ENCODE measurements at regions not wholly inside any gene's neighbourhood (a gene's known extent, or its start where the extent isn't known, plus 50 kb on each side); places are given as distances from the start of the nearest gene placed in this dataset.

GRCh38 chr11:112728716-112729115 lies 232.5 kb upstream of the NCAM1 start:
- Histone ChIP-seq H3K9me3 (no peaks in the 10 kb centered on the region), H3K27ac (no peak overlapping the region), H3K36me3 (no peaks in the 10 kb centered on the region), H3K27me3 (no peaks in the 10 kb centered on the region), H3K4me1 (no peaks in the 10 kb centered on the region), H3K4me3 (no peak overlapping the region)
- TF ChIP-seq CTCF (IDR thresholded peaks at IDR 0.05) = no peak
- peak; percentile 9 for DNase-seq (ENCODE audit: low spot score)

- Histone ChIP-seq H3K4me1 (no peaks in the 10 kb centered on the region), H3K27ac (no peak overlapping the region), H3K9me3 (no peaks in the 10 kb centered on the region), H3K36me3 (no peaks in the 10 kb centered on the region), H3K4me3 (no peak overlapping the region), H3K27me3 (no peaks in the 10 kb centered on the region)
- TF ChIP-seq CTCF (IDR thresholded peaks at IDR 0.05) = no peak
- no peak for DNase-seq (ENCODE audit: low spot score)
Measured at GRCh38 chr11:112730591-112730990, 230.6 kb upstream of the NCAM1 start.

GRCh38 chr11:112731538-112731937 lies 229.7 kb upstream of the NCAM1 start:
- no peaks in the 10 kb centered on the region for H3K36me3 ChIP-seq
- no peak for DNase-seq (ENCODE audit: low spot score)
- no peak for TF ChIP-seq CTCF (IDR thresholded peaks at IDR 0.05)

GRCh38 chr11:112732031-112732430 lies 229.2 kb upstream of the NCAM1 start:
- H3K27ac ChIP-seq = no peak overlapping the region

More at GRCh38 chr11:112731538-112731937, 229.7 kb upstream of the NCAM1 start:
- Histone ChIP-seq H3K9me3 (no peaks in the 10 kb centered on the region), H3K4me1 (no peaks in the 10 kb centered on the region), H3K27me3 (no peaks in the 10 kb centered on the region), H3K4me3 (no peak overlapping the region), H3K27ac (no peak overlapping the region)

DNA sequence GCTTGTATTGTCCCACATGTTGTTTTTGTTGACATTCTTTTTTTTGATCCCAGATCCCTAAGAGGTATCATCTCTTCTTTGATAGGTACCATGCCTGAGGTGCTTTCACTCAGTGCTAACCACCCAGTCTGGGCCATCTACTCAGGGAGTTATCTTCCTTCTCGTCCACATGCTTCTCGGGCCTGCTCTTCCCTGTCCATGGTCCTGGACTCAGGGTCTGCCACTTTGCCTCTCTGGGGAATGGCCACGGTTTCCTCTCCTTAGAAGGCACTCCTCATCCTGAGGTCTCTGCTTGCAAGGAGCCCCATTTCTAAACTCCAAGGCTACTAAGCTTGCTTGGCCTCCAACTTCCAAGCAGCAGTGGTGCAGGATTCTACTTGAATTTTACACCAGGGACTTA lies 227.0 kb upstream of the NCAM1 start:
- Histone ChIP-seq H3K4me3 (no peak overlapping the region), H3K27me3 (no peaks in the 10 kb centered on the region), H3K9me3 (no peaks in the 10 kb centered on the region), H3K36me3 (no peaks in the 10 kb centered on the region), H3K27ac (no peak overlapping the region), H3K4me1 (no peaks in the 10 kb centered on the region)
- no peak for TF ChIP-seq CTCF (IDR thresholded peaks at IDR 0.05)
- DNase-seq (ENCODE audit: low spot score) = no peak

More at GRCh38 chr11:112732031-112732430, 229.2 kb upstream of the NCAM1 start:
- no peaks in the 10 kb centered on the region for H3K36me3 ChIP-seq
- no peaks in the 10 kb centered on the region for H3K27me3 ChIP-seq
- no peaks in the 10 kb centered on the region for H3K9me3 ChIP-seq
- no peak overlapping the region for H3K4me3 ChIP-seq
- no peak for DNase-seq (ENCODE audit: low spot score)
- TF ChIP-seq CTCF (IDR thresholded peaks at IDR 0.05) = no peak
- H3K4me1 ChIP-seq = no peaks in the 10 kb centered on the region

- Histone ChIP-seq H3K36me3 (no peaks in the 10 kb centered on the region), H3K9me3 (no peaks in the 10 kb centered on the region), H3K4me1 (no peaks in the 10 kb centered on the region), H3K4me3 (no peak overlapping the region), H3K27me3 (no peaks in the 10 kb centered on the region), H3K27ac (no peak overlapping the region)
- TF ChIP-seq CTCF (IDR thresholded peaks at IDR 0.05) = no peak
- no peak for DNase-seq (ENCODE audit: low spot score)
Measured at GRCh38 chr11:112735470-112735869, 225.8 kb upstream of the NCAM1 start.
